HG02678 (cell line): ENCODE measurements at regions not wholly inside any gene's neighbourhood (a gene's known extent, or its start where the extent isn't known, plus 50 kb on each side); places are given as distances from the start of the nearest gene placed in this dataset.
A peak's percentile ranks its signal among the peaks of the same experiment; 100 is the strongest.
"Not testable (repeated sequence)": the region's sequence is repeated elsewhere in the genome, so short reads cannot be mapped to it uniquely, and the experiment has no call there.

Experiments
- ATAC-seq: cut with Tn5 transposase; IDR thresholded peaks from one replicate; pipeline ENCODE4 v1.9.1; 2021; ENCODE audit warnings: mild to moderate bottlenecking, moderate library complexity; ENCODE audit not compliant: unreplicated experiment

DNA sequence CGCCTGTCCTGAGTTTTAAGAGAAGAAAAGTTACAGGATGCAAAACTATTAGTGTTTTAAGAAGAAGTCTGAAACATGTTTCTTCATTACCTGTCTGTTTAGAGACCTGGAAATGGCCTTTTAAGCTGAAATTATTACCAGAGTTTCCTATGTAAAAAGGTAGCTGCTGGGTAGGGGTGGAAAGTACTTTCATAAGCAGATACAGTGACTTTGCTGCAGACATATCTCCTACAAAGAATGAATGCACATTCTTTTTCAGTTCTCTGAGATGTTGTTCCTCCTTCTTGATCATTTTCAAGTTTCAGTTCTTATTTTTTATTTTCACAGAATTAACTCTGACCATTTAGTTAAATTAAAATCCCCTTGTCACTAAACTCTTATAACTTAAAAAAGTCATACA, 1329.6 kb downstream of the KCNT2 start:
- ATAC-seq = peak; percentile 55

DNA sequence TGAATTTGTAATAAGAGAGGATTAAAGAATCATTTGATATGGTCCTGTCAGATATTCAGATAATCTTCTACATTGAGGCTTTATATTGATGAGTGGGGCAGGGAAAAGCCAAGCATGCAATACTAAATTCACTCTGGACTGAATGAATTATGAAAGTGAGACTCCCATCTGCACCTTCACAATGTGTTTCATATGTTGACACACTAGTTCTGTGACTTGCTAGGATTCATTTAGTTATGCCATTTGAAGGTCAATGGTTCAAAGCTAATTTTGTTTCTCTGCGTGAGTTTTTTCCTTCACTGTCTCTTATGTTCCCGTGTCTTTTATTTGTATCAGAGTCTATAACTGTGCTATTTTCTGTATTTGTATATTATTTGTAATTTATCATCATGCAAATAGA, 1332.5 kb downstream of the KCNT2 start:
- no peak for ATAC-seq

DNA sequence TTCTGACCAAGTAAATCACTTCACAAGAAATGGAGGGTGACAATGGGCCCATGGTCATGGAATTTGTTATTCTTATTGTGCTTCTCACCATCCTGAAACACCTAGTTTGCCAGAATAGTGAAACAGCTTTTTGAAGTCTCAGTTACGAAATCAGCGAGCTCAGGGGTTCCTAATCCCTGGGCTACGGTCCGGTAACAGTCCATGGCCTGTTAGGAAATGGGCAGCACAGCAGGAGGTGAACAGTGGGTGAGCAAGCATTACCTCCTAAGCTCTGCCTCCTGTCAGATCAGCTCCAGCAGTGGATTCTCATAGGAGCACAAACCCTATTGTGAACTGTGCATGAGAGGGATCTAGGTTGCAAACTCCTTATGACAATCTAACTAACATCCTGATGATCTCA, 1356.3 kb downstream of the KCNT2 start:
- ATAC-seq = no peak

DNA sequence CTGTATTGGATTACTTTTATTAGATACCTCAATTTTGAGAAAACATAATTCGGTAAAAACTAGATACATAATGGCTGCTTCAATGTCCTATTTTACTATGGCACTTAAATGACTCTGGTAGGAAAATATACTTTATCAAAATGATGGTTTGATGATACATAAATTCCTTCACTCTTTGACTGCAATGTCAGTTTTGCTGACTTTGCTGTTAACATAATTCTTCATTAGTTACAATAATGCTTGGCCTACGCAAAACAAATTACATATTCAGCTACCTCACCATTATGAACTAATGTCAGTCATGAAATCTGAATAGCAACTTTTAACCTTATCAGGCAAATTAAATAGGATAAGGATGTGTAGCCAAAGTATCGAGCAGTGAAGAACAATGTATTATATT, 1364.7 kb downstream of the KCNT2 start:
- no peak for ATAC-seq

DNA sequence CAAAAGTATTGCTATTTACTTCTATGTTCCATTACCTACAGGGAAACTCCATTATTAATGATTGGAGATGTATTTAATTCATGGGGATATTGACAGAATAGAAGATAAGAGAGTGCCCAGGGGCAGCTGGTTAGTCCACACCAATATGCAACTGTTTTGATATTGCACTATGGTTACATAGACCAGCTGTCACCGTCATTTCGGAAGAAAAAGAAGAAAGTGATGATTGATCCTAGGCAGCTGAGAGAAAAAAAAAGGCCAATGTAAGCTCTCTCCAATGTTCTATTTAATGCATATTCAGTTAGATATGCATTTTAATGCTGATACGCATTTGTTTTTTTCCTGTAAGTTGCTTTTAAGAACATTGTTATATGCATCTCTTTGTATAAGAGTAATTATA, 1367.2 kb downstream of the KCNT2 start:
- no peak for ATAC-seq

DNA sequence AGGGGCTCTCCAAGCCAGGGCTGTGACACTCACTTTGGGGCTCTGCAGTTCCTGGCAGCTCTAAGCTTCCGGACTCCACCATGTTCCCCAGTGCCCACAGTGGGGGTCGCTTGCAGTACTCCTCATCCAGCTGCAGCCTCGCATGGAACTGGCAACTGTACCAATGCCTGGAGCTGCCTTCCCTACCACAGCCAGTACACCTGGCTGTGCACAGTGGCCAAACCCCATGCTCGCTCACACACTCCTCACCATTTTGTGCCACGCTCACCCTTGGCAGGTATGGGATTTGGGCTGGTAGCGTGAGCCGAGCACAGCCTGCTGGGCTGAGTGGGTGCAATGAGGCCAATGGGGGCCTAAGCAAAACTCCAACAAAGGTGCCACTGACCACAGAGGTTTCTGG, 1369.9 kb downstream of the KCNT2 start:
- no peak for ATAC-seq

DNA sequence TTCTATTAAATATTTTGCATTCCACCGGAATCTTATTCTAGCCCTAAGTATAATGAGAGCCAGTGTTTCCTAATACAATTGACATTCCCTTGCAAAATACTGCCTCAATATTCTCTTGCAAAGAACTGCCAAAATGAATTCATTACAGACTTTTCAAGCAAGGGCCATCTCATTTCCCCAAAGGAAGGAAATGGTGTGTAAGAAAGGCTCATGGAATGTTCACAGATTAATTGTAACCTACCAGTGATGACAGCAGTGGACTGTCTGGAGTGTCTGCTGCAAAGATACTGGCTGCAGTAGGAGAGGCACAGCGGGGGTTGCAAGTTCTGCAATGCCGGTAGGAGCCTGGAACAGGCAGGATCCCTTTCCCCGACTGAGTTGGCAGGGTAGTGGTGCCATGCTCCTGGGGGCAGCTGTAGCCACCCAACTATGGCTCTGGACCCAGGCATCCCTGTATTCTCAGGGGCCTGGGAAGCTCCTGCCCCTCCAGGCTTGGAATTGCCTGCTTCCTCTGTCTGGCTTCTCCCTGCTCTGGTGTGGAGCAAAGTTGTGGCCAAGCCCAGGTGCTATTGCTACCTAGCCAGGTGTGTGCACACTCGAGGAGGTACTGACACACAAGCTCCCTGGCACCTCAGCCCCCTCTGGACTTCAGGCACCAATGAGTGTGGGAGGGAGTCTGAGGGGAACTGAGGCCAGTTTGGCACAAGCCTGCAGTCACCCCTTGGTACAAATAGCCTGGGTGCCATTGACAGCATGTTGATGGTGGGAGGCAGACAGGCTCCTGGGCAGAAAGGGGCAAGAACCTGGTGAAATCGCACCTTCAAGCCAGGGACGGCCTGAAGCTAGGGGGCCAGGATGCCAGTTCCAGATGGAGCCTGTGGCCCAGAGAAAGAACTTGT, 1371.0 kb downstream of the KCNT2 start:
- no peak for ATAC-seq

DNA sequence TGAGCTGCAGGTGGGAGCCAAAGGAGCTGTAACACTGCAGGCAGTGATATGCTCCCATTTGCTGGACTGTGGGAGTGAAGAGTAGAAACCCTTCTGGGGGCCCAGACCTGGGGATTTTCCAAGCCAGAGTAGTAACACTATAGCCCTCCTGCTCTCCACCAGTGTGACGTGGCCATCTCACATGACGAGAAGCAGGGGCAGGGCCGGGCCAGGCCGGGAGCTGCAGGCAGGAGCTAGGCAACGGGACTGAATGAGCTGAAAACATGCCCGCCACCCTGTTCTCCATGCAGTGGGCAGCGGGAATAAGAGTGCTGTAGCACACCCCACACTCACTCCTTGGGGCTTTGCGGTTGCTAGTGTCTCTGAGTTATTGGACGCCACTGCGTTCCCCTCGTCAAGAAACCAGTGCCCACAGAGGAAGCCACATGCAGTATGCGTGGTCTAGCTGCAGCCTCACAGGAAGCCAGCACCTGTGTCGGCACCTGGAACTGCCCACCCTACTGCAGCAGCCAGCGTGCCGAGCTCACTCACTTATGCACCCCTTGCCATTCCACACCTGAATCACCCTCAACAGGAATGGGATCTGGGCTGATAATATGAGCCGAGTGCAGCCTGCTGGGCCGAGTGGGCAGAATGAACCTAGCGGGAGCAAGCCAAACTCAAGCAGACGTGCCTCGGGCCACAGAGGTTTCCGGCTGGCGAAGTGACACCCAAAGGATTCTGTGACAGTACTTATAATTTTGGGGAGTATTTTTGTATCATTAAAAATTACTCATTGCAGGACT, 1389.6 kb downstream of the KCNT2 start:
- no peak for ATAC-seq

DNA sequence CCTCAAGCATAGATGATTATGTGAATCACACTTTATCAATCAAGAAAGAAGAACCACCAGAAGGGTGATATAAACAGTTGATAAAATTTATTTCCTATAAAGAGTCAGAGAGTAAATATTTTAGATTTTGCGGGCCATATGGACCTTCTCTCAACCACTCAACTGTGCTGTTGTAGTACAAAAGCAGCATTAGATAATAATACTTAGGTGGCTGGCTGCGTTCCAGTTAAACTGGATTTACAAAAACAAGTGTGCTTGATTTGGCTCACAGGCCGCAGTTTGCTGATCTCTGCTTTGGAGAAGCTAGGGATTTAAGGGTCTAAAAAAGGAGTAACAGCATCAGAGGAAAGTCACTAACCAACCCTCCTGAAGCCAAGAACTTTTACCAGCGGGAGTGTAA, 1406.0 kb downstream of the KCNT2 start:
- ATAC-seq = no peak

DNA sequence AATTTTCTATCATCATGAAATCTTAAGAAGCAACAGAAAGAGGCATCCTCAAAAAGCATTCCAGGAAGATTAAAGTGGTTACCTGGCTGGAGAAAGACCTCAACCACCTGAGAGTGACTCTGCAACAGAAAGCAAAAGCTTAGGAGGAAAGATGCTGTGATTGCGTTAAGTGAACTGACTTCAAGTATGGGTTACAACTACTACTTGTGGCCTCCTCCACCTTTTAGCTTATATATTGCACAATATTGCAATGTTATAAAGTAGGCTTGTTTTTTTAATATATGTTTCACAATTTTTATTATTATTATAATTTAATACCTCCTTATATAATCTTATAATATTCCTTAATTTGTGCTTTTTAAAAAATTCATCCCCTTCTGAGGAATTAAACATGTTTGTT, 1407.5 kb downstream of the KCNT2 start:
- no peak for ATAC-seq

DNA sequence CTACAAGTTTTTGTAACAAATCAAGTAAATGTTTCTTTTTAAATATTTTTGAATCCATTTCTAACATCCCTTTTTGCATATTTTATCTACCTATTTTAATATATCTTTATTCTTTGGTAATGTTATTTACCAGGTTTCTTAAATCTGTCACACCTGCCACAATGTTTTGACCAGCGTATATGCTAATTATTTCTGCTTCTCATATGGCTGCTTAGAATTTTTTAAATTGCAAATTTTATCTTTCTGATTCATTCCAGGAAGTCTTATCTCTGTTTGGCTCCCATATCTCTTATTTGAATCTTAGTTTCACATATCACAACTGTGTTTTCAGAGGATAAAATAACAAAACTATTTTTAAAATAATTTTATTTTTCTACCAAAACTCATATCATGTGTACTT, 1411.1 kb downstream of the KCNT2 start:
- no peak for ATAC-seq

DNA sequence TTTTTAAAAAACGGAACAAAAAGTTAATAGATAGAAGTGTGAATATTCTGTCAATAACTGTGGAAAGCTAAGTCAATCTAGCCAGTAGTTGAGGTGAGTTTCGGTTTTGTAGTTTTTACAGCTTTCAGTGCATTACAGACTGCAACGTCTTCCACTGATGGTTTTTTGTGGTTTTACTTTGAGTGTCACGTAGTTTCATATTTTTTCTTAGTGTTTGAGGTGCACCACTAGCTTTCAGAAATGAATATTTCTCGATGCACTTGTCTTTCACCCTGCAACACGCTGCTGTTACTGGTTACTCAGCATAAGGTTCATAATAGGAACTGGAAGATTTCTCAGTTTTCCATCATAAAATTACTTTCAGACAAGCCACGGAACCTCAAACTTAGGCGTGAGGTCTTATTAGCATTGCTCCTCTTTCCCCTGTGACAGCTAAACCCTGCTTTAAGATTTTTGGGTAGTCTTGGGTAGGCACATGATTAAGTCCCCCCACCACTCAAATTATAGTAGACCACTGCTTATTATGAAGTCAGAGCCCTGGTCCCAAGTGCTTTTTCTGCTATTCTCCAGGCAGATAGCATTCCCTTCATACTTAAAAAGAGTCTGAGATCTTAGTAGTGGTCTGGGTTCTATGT, 1412.7 kb downstream of the KCNT2 start:
- ATAC-seq = peak; percentile 96

DNA sequence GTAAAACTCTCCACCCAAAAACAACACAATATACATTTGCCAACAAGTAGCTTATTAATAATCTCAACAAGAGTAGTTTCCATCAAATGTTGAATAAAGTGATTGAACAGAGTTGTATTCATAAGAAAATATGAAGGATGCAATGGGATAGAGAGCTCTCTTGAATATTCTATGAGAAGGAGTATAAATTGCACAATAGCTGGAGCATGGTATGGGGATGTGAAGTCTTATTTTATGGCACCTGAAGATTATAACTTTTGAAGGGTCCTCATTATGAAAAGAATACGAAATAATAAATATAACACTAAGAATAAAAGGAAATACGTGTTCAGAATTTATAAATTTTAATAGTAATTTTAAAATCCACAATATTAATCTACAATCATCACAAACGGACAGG, 1415.1 kb downstream of the KCNT2 start:
- ATAC-seq = no peak

DNA sequence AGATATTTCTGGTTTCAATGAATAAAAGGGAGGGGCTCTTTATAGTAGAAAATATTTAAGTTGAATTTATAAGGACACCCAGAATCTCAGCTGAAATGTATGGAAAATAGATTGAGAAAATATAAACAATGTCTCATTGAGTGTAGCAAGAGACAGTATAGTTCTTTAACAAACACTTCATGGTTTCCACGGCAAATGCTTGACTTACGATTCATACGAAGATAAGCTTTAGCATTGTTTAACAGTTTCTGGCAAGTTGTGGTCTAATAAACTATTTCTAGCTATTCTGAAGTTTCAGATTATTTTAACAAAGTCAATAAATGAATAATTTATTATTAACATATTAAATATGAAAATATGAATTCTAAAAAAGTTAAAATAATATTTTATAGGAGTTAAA, 1419.4 kb downstream of the KCNT2 start:
- no peak for ATAC-seq

DNA sequence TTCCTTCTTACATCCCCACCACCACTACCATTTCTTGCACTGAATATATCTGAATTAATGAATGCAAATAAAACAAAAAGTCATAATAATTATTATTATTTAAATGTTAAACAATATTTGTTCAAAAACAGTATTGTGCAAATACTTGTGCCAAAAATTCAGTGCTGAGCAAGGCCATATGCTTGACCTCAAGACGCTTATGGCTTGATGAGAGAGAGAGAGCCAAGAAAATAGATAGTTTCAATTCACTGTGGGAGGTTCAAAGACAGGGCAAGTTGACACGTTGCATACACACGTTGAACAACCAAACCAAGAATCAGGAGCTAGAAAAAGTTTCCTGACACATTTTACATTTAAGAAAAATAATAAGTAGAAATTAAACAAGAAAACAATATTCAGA, 1421.7 kb downstream of the KCNT2 start:
- no peak for ATAC-seq

DNA sequence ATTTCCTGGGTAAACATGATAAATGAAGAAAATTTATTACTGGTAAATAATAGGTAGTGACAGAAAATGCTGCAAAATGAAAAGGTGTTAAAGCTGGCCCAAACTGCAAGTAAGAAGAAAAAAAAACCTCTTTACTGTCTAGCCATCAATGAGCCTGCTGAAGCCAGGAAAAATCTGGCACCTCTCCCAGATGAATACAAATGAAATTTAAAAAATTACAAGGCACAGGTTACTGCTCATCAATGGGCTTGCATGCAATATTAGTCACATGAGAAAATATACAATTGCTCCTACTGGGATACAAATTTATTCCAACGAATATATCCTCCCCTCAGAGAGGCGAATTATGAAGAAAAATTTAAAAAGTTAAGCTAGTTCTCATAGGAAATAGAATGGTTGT, 1422.5 kb downstream of the KCNT2 start:
- no peak for ATAC-seq

DNA sequence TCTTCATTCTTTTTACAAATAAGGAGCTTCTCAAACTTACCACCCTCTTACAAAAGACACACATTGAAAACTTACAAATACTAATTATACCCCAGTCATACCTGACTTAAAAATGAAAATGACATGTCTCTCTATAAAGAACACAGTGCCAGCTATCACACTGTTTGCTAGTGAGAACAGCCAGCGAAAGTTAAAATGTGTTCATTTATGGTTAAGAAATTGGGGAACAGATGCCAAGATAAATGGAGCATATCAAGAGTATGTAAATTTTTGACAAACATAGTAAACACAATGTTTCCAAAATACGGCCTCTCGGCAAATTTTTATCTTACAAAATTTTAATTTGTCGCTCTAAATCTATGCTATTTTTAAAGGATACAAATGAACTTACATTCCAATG, 1422.9 kb downstream of the KCNT2 start:
- no peak for ATAC-seq

DNA sequence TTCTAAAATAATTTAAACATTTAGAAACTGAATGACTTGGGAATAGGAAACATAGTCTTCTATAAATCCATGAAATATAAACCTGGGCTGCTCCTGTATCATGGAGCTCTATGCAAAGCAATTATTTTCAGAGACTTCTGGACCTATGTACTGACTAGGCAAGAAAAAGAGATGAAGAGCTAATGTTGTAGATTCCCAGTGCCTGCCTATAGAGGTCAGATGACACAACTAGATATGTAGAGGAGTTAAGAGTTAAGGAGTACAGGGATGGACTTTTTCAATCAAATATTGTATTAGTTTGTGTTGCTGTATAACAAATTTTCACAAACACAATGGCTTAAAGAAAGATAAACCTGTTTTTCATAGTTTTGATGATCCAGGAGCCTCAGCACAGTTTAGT, 1434.5 kb downstream of the KCNT2 start:
- peak; percentile 53 for ATAC-seq

DNA sequence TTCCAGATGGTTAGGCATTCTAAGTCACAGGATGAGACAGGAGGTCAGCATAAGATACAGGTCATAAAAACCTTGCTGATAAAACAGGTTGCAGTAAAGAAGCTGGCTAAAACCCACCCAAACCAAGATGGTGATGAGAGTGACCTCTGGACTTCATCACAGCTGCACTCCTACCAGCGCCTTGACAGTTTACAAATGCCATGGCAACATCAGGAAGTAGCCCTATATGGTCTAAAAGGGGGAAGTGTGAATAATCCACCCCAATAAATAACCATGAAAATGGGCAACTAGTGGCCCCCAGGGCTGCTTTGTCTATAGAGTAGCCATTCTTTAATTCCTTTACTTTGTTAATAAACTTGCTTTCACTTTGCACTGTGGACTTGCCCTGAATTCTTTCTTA, 1448.4 kb downstream of the KCNT2 start:
- ATAC-seq = not testable (repeated sequence)

DNA sequence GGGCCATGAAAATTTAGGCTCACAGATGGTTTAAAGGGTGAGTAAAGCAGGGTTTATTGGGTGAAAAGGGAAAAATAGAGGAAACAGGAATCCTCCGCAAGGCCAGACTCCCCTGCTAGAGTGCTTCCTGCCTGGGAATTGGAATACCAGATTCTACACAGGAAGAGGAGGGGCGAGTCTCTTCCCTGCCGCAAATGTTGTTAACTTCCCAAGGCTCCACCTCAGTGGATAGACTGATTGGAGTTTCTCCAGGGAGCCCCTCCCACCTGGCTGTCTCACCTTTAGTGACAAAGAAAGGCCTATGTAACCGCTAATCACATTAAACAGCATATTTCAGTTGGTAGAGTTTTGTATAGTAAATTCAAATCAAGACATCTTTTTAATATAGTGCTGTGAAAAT, 1450.1 kb downstream of the KCNT2 start:
- ATAC-seq = no peak

DNA sequence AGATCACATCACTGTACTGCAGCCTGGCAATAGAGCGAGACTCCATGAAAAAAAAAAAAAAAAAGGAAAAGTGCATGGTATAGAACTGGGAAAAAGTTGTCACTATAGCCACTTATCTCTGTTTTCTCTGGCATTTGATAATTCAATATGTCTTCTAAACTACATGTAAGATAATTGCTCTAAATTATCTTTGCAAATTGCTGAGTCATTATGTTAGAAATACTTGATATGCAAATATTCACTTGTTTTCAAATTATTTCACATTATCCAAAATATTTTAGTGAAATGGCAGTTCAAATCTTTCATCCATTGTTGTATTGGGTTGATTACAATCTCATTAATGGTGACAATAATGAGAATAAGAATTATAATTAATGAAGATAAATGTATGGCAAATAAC, 1455.1 kb downstream of the KCNT2 start:
- no peak for ATAC-seq

DNA sequence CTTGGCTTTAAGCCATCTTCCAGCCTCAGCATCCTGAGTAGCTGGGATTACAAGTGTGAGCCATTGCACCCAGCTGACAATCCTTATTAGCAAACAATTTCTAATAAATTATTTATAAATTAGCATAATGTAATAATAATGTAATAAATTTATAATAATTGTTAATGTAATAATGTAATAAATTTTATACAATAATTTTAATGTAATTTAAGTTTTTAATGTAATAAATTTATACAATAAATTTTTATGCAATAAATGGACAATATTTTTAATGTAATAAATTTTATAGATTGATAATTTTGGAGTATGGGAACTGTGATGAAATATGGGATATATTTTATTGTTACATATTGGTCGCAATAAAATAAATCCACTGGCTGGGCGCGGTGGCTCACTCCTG, 1457.5 kb downstream of the KCNT2 start:
- no peak for ATAC-seq
